MCF 10A (cell line): ENCODE measurements at regions not wholly inside any gene's neighbourhood (a gene's known extent, or its start where the extent isn't known, plus 50 kb on each side); places are given as distances from the start of the nearest gene placed in this dataset.

Experiments used
- BruUV-seq: library from RNA; stranded (reverse); fragments of 400-500 nt; replicated peaks from 2 replicates; lab custom pipeline; 2021; lab: Mats Ljungman, UMichigan
- CTCF ChIA-PET: fragments of 300-600 bp; sonication (Branson Sonifier 250); formaldehyde crosslinking; extraction: SDS; loops from one replicate; lab custom pipeline; 2021; ENCODE audit warnings: antibody characterized with exemption, inconsistent platforms; lab: Yijun Ruan, JAX
- POLR2A ChIA-PET: fragments of 300-600, 350-650 bp; sonication (Branson Sonifier 250); formaldehyde crosslinking; extraction: SDS; loops from one replicate; lab custom pipeline; 2020; ENCODE audit warnings: antibody characterized with exemption, inconsistent platforms; lab: Yijun Ruan, JAX
- DNase-seq: peaks from one replicate; pipeline ENCODE4 v3.0.0-alpha.2; 2018; ENCODE audit not compliant: unreplicated experiment
- H3K27ac Mint-ChIP-seq: one replicate; pipeline ENCODE4 v1.8.0; 2022; ENCODE audit warnings: mild to moderate bottlenecking, low read depth, mixed read lengths; ENCODE audit not compliant: unreplicated experiment
- H3K27me3 Mint-ChIP-seq: one replicate; pipeline ENCODE4 v1.8.0; 2022; ENCODE audit warnings: mixed read lengths; ENCODE audit not compliant: insufficient read depth, unreplicated experiment
- H3K36me3 Mint-ChIP-seq: one replicate; pipeline ENCODE4 v1.8.0; 2022; ENCODE audit warnings: mild to moderate bottlenecking, moderate library complexity, mixed read lengths; ENCODE audit not compliant: insufficient read depth, unreplicated experiment
- H3K4me1 Mint-ChIP-seq: one replicate; pipeline ENCODE4 v1.8.0; 2022; ENCODE audit warnings: mixed read lengths; ENCODE audit not compliant: insufficient read depth, unreplicated experiment
- H3K4me3 Mint-ChIP-seq: one replicate; pipeline ENCODE4 v1.8.0; 2022; ENCODE audit warnings: mild to moderate bottlenecking, moderate library complexity, mixed read lengths; ENCODE audit not compliant: unreplicated experiment
- H3K9me3 Mint-ChIP-seq: one replicate; pipeline ENCODE4 v1.8.0; 2022; ENCODE audit warnings: mixed read lengths; ENCODE audit not compliant: unreplicated experiment
- intact Hi-C: fragments of 100-400 bp; cut with micrococcal nuclease; formaldehyde crosslinking; loops from 2 replicates; pipeline ENCODE4 v1.14.1; 2022
- TF ChIP-seq, protein P1 (sequence below): fragments of 200-600 bp; IDR thresholded peaks from one replicate; pipeline ENCODE4 v1.8.0; 2022; ENCODE audit warnings: antibody characterized with exemption, mild to moderate bottlenecking; ENCODE audit not compliant: unreplicated experiment

DNA sequence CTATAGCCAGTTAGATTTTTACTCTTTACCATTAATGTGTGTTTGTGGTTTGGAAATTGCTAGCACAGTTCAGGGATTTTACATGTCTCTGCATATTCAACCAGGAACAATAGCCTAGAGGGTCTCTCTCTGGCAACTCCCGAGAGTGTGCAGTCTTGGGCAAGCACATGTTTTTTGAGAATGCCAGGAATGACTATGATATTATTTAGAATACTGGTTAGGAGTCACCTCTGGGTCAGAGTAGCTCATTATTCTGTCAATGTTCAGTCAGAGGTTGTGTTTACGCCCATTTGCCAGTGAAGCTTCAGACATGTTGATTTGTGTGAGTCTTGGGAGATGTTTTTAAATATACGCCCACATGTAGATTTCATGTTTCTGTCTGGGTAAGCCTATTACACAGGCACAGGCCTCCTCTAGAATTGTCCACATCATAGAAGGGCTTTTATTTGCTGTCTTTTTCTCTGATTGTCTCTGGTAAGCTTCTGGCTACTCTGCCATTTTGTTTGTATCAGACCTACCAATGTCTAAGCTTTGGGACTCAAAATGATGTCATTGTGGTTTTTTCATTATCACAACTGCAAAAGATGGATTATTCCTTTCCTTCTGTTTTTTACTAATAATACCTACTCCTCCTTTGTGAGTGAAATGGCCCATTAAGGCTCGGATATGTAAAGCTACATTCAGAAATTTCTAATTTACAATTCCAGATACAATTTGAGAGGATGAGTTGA is 203.1 kb upstream of the PPFIA2 start:
- Mint-ChIP-seq H3K36me3 (no peaks in the 10 kb centered on the region), H3K4me1 (peaks cover 11% of the 10 kb centered on the region), H3K27ac (no peak overlapping the region), H3K27me3 (no peaks in the 10 kb centered on the region), H3K9me3 (no peaks in the 10 kb centered on the region), H3K4me3 (no peak overlapping the region)
- POLR2A ChIA-PET, result no interaction called here
- BruUV-seq, result no TSS peak
- no peak for DNase-seq
- intact Hi-C loops, result no loop called here
- CTCF ChIA-PET, result interaction anchor here (0.5 kb wide), 1 partner anchor 243 kb away, joined by 3 read pairs; no protein-coding TSS in a partner anchor
- TF ChIP-seq, protein P1, sequence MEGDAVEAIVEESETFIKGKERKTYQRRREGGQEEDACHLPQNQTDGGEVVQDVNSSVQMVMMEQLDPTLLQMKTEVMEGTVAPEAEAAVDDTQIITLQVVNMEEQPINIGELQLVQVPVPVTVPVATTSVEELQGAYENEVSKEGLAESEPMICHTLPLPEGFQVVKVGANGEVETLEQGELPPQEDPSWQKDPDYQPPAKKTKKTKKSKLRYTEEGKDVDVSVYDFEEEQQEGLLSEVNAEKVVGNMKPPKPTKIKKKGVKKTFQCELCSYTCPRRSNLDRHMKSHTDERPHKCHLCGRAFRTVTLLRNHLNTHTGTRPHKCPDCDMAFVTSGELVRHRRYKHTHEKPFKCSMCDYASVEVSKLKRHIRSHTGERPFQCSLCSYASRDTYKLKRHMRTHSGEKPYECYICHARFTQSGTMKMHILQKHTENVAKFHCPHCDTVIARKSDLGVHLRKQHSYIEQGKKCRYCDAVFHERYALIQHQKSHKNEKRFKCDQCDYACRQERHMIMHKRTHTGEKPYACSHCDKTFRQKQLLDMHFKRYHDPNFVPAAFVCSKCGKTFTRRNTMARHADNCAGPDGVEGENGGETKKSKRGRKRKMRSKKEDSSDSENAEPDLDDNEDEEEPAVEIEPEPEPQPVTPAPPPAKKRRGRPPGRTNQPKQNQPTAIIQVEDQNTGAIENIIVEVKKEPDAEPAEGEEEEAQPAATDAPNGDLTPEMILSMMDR, result no peak

DNA sequence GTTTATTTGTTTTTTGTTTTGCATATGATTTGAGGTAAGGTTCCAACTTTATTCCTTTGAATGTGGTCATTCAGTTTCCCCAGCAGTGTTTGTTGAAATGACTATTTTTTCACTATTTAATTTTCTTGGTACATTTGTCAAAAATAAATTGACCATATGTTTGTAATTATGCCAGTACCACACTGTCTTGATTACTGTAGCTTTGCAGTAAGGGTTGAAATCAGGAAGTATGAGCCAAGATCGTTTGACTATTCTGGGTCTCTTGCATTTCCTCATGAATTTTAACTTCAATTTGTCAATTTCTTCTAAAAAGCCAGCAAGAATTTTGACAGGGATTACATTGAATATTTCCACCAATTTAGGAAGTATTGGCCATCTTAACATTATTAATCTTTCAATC is 199.3 kb upstream of the PPFIA2 start:
- Mint-ChIP-seq H3K4me1 (peaks cover 16% of the 10 kb centered on the region), H3K36me3 (no peaks in the 10 kb centered on the region), H3K9me3 (no peaks in the 10 kb centered on the region), H3K27me3 (no peaks in the 10 kb centered on the region), H3K4me3 (no peak overlapping the region), H3K27ac (no peak overlapping the region)
- no peak for DNase-seq
- intact Hi-C loops, result no loop called here
- no TSS peak for BruUV-seq
- ChIA-PET POLR2A (no interaction called here), CTCF (no interaction called here)
- TF ChIP-seq, protein P1, result no peak

DNA sequence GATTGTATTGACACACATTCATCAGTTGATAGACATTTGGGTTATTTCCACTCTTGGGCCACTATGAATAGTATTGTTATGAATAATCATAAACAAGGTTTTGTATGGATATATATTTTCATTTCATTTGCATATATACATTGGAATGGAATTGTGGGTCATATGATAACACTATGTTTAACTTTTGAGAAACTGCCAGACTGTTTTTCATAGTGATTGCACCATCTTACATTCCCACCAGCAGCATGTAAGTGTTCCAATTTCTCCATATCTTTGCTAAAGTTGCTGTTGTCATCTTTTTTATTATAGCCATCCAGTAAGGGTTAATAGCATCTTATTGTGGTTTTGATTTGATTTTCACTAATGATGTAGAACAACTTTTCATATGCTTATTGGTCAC is 198.5 kb upstream of the PPFIA2 start:
- no peaks in the 10 kb centered on the region for H3K9me3 Mint-ChIP-seq
- no peak for DNase-seq
- BruUV-seq, result no TSS peak

DNA sequence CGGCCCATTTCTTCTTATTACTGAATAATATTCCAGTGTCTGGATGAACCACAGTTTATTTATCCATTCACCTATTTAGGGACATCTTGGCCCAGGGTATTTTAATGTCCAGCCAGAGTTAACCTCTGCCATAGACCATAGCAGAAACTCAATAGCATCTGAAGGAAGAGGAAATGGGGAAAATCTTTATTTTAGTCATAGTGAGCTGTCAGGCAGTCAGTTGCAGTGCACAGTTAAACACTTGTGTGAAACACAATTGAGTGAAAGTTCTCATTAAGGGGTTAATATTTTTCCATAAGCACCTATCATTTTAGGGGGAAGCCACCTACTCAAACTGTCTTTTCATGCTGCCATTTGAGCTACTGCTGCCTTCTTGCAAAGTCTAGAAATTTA is 197.3 kb upstream of the PPFIA2 start:
- no TSS peak for BruUV-seq
- TF ChIP-seq, protein P1, result no peak

More for the DNA sequence above, 198.5 kb upstream of the PPFIA2 start:
- Mint-ChIP-seq H3K36me3 (no peaks in the 10 kb centered on the region), H3K4me3 (no peak overlapping the region), H3K4me1 (peaks cover 18% of the 10 kb centered on the region), H3K27ac (no peak overlapping the region), H3K27me3 (no peaks in the 10 kb centered on the region)
- ChIA-PET POLR2A (no interaction called here), CTCF (no interaction called here)
- TF ChIP-seq, protein P1, result no peak
- intact Hi-C loops, result no loop called here

More for the DNA sequence above, 197.3 kb upstream of the PPFIA2 start:
- Mint-ChIP-seq H3K4me1 (peaks cover 18% of the 10 kb centered on the region), H3K36me3 (no peaks in the 10 kb centered on the region), H3K9me3 (no peaks in the 10 kb centered on the region), H3K27me3 (no peaks in the 10 kb centered on the region), H3K4me3 (no peak overlapping the region), H3K27ac (no peak overlapping the region)
- intact Hi-C loops, result no loop called here
- ChIA-PET CTCF (interaction anchor here (0.6 kb wide), 1 partner anchor 43 kb away, joined by 3 read pairs; no protein-coding TSS in a partner anchor), POLR2A (no interaction called here)
- DNase-seq, result no peak
